Choroid plexus epithelial cell (primary cell): ENCODE measurements at regions not wholly inside any gene's neighbourhood (a gene's known extent, or its start where the extent isn't known, plus 50 kb on each side); places are given as distances from the start of the nearest gene placed in this dataset.

ENCODE experiments used
- DNase-seq: peaks from one replicate; pipeline ENCODE4 v3.0.0-alpha.2; 2010; ENCODE audit warnings: low read depth
- H3K4me3 ChIP-seq: 2 replicates; pipeline ENCODE4 v1.5.1; 2011; ENCODE audit warnings: low read depth, mild to moderate bottlenecking, control low read depth, low read length, moderate library complexity
- TF ChIP-seq, protein P1 (sequence below): conservative IDR thresholded peaks from 2 replicates; pipeline ENCODE4 v1.5.1; 2011; ENCODE audit warnings: low read depth, mild to moderate bottlenecking, control low read depth, inconsistent platforms, low read length, moderate library complexity

DNA sequence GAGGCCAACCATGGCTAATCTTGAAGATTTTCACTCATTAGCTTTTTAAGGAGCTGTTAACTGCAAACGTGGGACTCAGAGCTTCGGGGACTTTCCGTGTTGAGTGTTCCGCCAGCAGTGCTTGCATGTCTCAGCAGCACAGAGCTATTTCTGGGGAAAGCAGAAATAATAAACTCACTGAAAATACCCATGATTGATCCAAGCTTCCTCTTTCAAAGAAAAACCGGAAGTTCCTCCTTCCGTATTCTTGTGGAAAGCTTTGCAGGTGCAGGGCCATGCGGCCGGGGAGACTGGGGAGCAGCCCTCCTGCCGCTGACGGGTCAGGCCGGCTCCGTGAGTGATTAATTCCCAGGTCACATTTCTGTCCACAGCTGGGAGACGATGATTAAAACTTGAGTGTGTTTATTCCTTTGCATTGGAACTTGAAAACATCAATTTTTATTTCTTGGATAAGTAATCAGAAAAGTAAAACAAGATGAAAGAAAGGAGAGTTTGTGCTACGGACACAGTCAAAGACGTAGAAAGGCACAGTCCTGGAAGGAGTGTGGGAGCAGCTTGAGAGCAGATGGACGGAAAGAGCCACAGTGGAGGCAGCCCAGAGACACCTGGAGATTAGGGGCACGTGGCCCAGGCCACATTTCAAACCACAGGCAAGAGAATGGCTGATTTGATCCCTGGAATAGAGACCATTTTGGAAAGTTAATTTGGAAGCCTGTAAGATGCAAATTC is 54.2 kb upstream of the CTDP1 start:
- peak; percentile 32 for DNase-seq
- TF ChIP-seq, protein P1, sequence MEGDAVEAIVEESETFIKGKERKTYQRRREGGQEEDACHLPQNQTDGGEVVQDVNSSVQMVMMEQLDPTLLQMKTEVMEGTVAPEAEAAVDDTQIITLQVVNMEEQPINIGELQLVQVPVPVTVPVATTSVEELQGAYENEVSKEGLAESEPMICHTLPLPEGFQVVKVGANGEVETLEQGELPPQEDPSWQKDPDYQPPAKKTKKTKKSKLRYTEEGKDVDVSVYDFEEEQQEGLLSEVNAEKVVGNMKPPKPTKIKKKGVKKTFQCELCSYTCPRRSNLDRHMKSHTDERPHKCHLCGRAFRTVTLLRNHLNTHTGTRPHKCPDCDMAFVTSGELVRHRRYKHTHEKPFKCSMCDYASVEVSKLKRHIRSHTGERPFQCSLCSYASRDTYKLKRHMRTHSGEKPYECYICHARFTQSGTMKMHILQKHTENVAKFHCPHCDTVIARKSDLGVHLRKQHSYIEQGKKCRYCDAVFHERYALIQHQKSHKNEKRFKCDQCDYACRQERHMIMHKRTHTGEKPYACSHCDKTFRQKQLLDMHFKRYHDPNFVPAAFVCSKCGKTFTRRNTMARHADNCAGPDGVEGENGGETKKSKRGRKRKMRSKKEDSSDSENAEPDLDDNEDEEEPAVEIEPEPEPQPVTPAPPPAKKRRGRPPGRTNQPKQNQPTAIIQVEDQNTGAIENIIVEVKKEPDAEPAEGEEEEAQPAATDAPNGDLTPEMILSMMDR, result no peak
- no peak overlapping the region for H3K4me3 ChIP-seq

DNA sequence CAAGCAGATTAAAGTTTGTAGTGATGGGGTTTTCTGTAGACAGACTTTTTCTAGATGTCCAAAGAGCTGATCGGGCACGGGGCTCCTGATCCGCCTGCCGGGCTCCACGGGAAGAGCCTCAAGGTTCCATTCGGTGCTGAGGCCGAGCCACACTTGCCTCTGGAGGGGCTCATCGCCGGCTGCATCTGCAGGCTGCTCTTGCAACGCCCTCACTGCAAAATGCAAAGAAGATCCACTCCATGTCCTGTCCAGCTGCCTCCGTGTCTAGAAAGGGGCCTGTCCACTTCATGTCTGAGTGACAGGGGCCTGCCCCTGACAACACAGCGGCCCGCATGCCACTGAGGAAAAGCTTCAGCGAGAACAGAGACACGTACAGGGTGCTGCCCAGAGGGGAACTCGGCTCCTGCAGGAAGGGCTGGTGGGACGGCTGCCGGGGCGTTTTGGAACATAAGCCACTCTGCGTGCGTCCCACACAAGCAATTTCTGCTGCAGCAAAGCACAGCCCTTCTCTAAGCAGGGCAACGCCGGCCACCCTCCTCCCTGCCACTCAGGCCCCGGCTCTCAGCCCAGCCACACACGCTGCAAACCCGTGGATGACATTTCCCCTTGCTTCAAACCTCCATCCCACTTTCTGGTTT is 53.6 kb upstream of the CTDP1 start:
- no peak for DNase-seq
- TF ChIP-seq, protein P1, result no peak
- H3K4me3 ChIP-seq, result no peak overlapping the region

DNA sequence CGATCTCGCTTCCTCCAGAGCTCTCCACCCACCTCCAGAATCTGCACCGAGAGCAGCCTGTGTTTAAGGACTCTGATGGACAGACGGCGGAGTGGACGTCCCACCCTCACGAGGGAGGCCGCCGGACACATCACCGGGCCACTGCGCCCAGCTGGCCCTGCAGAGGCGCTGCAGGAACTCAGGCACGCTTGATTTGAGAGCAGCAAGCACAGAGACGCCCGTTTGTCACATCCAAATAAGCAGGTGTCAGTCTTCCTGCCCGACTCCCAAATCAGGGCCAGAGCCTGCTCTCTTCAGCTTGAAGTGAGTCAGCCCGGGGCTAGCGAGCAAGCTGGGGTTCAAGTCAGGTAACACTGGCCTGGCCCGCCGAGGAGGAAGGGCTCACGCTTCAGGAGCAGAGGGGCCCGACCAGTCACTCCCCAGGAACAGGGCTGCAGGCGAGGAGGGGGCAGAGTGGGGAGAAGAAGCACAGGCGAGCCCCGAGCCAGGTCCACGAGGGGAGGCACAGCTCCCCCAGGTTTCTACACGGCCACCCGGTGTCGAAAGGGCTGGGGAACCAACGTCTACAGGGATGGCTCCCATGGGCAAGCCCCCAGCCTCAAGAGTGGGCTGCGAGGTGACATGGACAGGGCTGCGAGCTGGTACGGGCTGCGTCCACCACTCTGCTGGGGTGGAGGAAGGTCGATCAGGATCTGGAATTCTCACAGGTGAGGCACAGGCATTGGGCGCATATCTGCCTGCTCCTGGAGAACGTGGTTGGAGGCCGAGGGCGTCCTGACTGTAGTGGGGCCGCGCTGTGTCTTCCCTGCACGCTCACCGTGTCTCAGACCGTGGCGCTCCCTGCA is 52.5 kb upstream of the CTDP1 start:
- TF ChIP-seq, protein P1, result no peak
- no peak for DNase-seq
- no peak overlapping the region for H3K4me3 ChIP-seq

DNA sequence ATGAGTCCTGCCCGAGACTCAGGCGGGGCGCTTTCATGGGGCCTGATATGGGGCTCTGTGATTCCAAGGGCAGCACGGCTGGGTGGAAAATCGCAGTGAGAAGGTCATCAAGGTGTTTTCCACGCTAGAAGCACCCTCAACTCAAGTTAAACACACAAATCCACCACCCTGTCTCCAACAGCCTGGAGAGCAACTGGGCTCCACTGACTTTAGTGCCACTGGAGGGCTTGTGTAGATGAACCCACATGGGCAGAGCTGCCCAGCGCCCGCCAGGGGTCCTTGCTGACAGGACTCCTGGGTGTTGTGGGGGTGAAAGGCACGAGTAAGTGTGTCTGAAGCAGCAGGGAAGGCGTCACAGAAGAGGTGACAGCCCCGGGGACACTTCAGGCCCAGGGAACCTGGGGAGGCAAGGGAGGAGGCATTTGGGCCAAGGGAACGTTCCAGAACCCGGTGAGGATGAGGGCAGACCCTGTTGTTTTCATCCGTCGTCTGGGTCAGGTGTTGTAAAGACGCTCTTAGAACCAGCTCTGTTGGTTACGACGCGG is 51.8 kb upstream of the CTDP1 start:
- no peak for DNase-seq
- H3K4me3 ChIP-seq, result no peak overlapping the region
- TF ChIP-seq, protein P1, result no peak

DNA sequence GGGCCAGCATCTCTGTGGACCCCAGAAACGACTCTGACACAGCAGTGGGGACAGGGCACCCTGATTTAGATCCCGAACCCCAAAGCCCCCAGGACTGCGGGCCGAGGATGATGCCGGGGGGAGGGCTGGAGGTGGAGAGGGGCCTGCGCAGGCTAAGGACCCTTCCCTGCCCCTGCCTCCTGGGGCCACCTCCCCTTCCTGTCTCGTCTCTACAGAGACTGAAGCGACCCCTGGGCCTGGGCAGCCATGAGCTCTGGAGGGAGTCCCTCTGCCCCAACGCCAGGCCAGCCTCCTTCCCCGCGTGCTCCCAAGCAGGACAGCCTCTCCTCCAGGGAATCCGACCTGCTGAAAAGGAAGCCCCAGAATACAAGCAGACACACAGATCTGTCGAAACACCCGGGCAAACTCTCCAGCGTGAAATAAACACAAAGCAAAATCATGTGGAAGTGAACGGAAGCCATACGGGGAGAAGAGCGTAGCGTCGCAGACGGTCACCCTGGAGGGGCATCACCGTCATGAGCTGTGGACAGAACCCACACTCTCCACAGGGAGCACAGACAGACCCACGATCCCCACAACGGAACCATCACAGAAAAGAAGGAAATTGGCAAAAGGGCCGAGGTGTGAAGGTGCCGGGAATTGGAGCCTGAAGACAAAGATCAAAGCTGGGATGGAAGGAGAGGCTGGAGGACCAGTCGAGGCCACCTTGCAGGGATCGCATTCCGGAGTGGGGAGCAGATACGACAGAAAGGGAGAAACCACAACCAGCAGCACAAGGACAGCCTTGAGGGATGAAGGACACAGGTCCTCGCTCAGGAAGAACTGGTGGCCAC is 51.0 kb upstream of the CTDP1 start:
- TF ChIP-seq, protein P1, result no peak
- no peak for DNase-seq
- no peak overlapping the region for H3K4me3 ChIP-seq

DNA sequence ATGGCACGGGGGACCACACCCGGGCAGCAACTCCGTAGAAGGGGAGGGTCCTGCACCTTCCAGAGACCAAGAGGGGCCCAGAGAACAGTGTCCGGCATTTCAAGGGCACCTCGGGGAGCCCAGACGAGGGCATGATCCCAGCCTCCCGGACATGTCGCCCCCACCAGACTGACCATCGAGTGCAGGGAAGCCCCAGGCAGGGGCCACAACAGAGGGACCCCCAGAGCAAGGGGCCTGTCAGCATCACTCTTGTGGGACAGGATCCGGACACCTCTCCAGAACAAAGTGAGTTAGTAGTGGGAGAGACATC is 50.4 kb upstream of the CTDP1 start:
- DNase-seq, result no peak
- TF ChIP-seq, protein P1, result no peak

More for the DNA sequence above, 50.4 kb upstream of the CTDP1 start:
- H3K4me3 ChIP-seq, result no peak overlapping the region
